ENCODE measurements at regions not wholly inside any gene's neighbourhood (a gene's known extent, or its start where the extent isn't known, plus 50 kb on each side); places are given as distances from the start of the nearest gene placed in this dataset.

- TF ChIP-seq EZH2 (IDR thresholded peaks at IDR 0.05) (no peak), CTCF (IDR thresholded peaks at IDR 0.05) (no peak)
Measured at GRCh38 chr13:53703371-53704080, 674.9 kb downstream of the OLFM4 start.
